ENCODE measurements at regions not wholly inside any gene's neighbourhood (a gene's known extent, or its start where the extent isn't known, plus 50 kb on each side); places are given as distances from the start of the nearest gene placed in this dataset.

DNA sequence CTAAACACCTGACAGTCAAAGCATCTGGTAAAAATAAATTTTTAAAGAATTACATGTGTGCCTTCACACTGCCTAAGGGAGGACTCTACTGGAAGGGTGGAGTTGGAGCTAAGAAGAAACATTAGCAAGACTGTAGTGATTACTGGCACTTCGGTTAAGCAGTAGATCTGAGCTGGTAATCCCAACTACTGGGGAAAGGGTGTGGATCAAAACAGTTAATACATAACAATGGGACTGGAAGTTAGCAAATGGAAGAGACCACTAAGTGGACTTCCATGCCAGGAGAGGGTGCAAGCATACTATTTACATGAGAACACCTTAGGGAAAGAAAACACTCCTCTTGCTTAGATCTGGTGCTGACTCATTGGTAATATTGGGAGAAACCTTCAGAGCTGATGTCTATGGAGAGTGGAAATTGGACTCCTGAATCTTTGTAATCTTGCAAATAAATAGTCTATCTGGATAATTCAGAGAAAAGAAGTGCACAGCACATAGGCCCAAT lies 519.6 kb upstream of the LINC00305 start:
- H3K36me3 ChIP-seq, result no peaks in the 10 kb centered on the region
- TF ChIP-seq, protein P1, sequence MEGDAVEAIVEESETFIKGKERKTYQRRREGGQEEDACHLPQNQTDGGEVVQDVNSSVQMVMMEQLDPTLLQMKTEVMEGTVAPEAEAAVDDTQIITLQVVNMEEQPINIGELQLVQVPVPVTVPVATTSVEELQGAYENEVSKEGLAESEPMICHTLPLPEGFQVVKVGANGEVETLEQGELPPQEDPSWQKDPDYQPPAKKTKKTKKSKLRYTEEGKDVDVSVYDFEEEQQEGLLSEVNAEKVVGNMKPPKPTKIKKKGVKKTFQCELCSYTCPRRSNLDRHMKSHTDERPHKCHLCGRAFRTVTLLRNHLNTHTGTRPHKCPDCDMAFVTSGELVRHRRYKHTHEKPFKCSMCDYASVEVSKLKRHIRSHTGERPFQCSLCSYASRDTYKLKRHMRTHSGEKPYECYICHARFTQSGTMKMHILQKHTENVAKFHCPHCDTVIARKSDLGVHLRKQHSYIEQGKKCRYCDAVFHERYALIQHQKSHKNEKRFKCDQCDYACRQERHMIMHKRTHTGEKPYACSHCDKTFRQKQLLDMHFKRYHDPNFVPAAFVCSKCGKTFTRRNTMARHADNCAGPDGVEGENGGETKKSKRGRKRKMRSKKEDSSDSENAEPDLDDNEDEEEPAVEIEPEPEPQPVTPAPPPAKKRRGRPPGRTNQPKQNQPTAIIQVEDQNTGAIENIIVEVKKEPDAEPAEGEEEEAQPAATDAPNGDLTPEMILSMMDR (IDR thresholded peaks at IDR 0.05), result no peak
- no peak for TF ChIP-seq POLR2A (IDR thresholded peaks at IDR 0.05)
- H3K27ac ChIP-seq, result no peak overlapping the region
- no peaks in the 10 kb centered on the region for H3K4me1 ChIP-seq
- intact Hi-C loops (cut with DNase I; ENCODE audit: low total_unique reads), result no loop called here
- H3K27me3 ChIP-seq, result no peaks in the 10 kb centered on the region
- no peak for DNase-seq
- H3K9me3 ChIP-seq, result no peaks in the 10 kb centered on the region
- no peak overlapping the region for H3K4me3 ChIP-seq

DNA sequence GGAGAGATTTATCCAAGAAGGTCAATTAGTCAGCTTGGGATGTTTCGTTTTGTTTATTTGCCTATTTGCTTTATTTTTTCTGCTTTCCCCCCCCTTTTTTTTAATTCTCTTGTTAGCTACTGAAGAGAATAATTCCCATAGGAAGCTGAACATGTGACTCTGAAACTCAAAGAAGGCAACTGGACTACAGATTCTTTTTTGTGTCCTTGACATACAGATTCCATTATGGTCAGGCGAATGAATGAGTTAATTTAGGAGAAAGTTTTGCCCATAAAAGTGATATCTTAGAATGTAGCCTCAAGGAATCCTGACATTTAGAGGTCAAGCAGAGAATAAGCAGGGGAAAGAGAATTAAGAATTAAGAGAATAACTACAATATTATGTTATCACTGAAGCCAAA lies 514.2 kb upstream of the LINC00305 start:
- Histone ChIP-seq H3K4me1 (no peaks in the 10 kb centered on the region), H3K4me3 (no peak overlapping the region), H3K9me3 (no peaks in the 10 kb centered on the region), H3K27me3 (no peaks in the 10 kb centered on the region), H3K27ac (no peak overlapping the region), H3K36me3 (no peaks in the 10 kb centered on the region)
- DNase-seq, result no peak
- intact Hi-C loops (cut with DNase I; ENCODE audit: low total_unique reads), result no loop called here
- TF ChIP-seq, protein P1 (IDR thresholded peaks at IDR 0.05), result no peak
- TF ChIP-seq POLR2A (IDR thresholded peaks at IDR 0.05), result no peak

DNA sequence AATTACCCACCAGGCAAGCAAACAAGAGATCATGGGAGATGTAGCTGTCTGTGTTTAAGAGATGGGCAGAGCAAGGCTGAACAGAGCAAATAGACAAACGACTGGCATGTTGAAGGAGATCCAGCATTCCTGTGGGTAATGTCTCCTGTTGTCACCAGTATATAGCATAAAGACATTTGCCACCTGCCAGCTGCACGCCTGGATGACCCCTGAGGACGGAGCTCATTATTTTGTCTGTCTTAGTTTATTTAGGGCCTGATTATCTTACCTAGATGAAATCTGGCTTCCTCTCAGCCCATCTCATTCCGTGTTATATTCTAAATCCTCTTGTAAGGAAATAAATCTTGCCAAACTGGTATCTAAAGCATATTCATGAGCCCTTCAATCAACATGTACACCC lies 510.3 kb upstream of the LINC00305 start:
- no peak overlapping the region for H3K27ac ChIP-seq
- H3K9me3 ChIP-seq, result no peaks in the 10 kb centered on the region
- H3K36me3 ChIP-seq, result no peaks in the 10 kb centered on the region
- H3K27me3 ChIP-seq, result no peaks in the 10 kb centered on the region
- H3K4me1 ChIP-seq, result no peaks in the 10 kb centered on the region
- no peak for DNase-seq
- intact Hi-C loops (cut with DNase I; ENCODE audit: low total_unique reads), result no loop called here
- TF ChIP-seq, protein P1 (IDR thresholded peaks at IDR 0.05), result no peak
- no peak for TF ChIP-seq POLR2A (IDR thresholded peaks at IDR 0.05)
- H3K4me3 ChIP-seq, result no peak overlapping the region

DNA sequence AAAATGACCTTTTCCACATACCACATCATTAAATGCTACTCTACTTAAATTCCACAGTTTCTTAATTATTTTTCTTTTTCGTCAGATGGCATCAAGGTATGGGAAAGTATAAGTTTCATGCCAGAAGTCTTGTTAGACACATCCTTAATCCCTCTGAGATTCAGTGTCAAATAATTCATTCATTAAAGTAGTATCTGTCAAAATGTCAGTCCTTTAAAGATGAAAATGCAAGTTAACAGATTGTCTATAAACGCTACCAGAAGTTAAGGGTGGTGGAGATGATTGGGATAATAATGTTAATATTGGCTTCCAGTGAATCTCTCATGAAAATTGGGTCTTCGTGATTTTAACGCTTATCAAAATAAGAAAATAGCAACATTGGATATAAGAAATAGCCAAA lies 504.2 kb upstream of the LINC00305 start:
- Histone ChIP-seq H3K27ac (no peak overlapping the region), H3K27me3 (no peaks in the 10 kb centered on the region), H3K4me3 (no peak overlapping the region), H3K4me1 (no peaks in the 10 kb centered on the region), H3K9me3 (no peaks in the 10 kb centered on the region), H3K36me3 (no peaks in the 10 kb centered on the region)
- intact Hi-C loops (cut with DNase I; ENCODE audit: low total_unique reads), result no loop called here
- TF ChIP-seq POLR2A (IDR thresholded peaks at IDR 0.05), result no peak
- TF ChIP-seq, protein P1 (IDR thresholded peaks at IDR 0.05), result no peak
- DNase-seq, result no peak

DNA sequence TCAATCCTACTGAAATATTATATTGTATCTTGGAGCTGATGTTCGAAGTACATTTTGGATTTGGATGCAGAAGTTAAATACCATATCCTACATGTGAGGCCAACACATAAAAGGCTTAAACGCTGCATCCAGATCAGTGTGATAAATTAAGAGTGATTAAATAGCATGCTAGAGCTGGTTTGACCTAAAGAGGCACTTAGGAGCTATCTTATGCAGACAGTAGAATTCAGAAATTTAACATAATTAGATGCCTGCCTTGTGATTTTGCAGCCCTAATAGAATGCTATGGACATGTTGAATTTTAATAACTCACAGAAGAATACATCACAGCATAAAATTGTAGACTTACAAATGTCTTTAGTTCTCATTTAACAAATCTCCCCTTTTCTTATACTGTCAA lies 501.2 kb upstream of the LINC00305 start:
- Histone ChIP-seq H3K4me1 (no peaks in the 10 kb centered on the region), H3K36me3 (no peaks in the 10 kb centered on the region), H3K27ac (no peak overlapping the region), H3K4me3 (no peak overlapping the region), H3K9me3 (no peaks in the 10 kb centered on the region), H3K27me3 (no peaks in the 10 kb centered on the region)
- DNase-seq, result no peak
- intact Hi-C loops (cut with DNase I; ENCODE audit: low total_unique reads), result no loop called here
- TF ChIP-seq, protein P1 (IDR thresholded peaks at IDR 0.05), result no peak
- no peak for TF ChIP-seq POLR2A (IDR thresholded peaks at IDR 0.05)
